Activated T-cell treated with anti-CD3 and anti-CD28 coated beads, Interleukin-2, amount 50 U/mL, for 4 hours (primary cell): ENCODE measurements at regions not wholly inside any gene's neighbourhood (a gene's known extent, or its start where the extent isn't known, plus 50 kb on each side); places are given as distances from the start of the nearest gene placed in this dataset.

ENCODE experiments used
- ATAC-seq, 2 donors: fragments of 200-7000 bp; cut with Tn5 transposase; one replicate each; pipeline ENCODE4 v1.10.0; 2021
- DNase-seq: peaks from one replicate; pipeline ENCODE4 v3.0.0-alpha.2; 2020
- H3K27me3 Mint-ChIP-seq: one replicate; pipeline ENCODE4 v1.8.0; 2021; ENCODE audit warnings: low read depth, mixed read lengths
- H3K36me3 Mint-ChIP-seq: one replicate; pipeline ENCODE4 v1.8.0; 2022; ENCODE audit warnings: mixed read lengths; ENCODE audit not compliant: insufficient read depth
- H3K4me1 Mint-ChIP-seq: one replicate; pipeline ENCODE4 v1.8.0; 2021; ENCODE audit warnings: low read depth, mixed read lengths
- H3K4me3 Mint-ChIP-seq: one replicate; pipeline ENCODE4 v1.8.0; 2021; ENCODE audit warnings: mild to moderate bottlenecking, moderate library complexity, mixed read lengths
- H3K9me3 Mint-ChIP-seq: one replicate; pipeline ENCODE4 v1.8.0; 2021; ENCODE audit warnings: mixed read lengths

- no peak for ATAC-seq
- H3K27me3 Mint-ChIP-seq = peaks cover 10% of the 10 kb centered on the region
- no peak for DNase-seq
- H3K36me3 Mint-ChIP-seq = peaks cover 1% of the 10 kb centered on the region
- H3K4me3 Mint-ChIP-seq = no peak overlapping the region
- H3K4me1 Mint-ChIP-seq = no peaks in the 10 kb centered on the region
- no peaks in the 10 kb centered on the region for H3K9me3 Mint-ChIP-seq
Observed at GRCh38 chr13:75076476-75076875, 405.5 kb downstream of the TBC1D4 start.

GRCh38 chr13:75073786-75074185 is 408.2 kb downstream of the TBC1D4 start:
- peaks cover 10% of the 10 kb centered on the region for H3K27me3 Mint-ChIP-seq
- peaks cover 1% of the 10 kb centered on the region for H3K36me3 Mint-ChIP-seq
- ATAC-seq (no peak), DNase-seq (no peak)
- no peak overlapping the region for H3K4me3 Mint-ChIP-seq
- H3K4me1 Mint-ChIP-seq = no peaks in the 10 kb centered on the region
- no peaks in the 10 kb centered on the region for H3K9me3 Mint-ChIP-seq

DNA sequence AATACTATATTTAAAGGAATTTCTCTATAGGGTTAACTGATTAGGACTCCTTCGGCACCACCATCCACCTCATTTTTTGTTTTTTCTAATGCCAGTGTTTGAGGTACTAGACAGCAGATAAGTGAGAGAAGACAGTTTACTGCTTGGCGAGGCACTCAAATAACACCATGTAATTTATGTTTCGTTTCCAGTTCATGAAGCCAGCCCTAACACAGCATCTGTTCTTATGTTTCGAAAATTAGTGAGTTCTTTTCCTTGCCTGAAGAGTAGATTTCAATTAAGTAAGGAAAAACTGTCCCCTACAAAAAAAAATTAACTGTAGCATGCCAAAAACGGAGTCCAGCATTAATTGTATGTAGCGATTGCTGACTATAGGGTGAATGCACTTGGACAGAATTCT is 409.1 kb downstream of the TBC1D4 start:
- ATAC-seq (no peak), DNase-seq (no peak)
- peaks cover 5% of the 10 kb centered on the region for H3K27me3 Mint-ChIP-seq
- no peaks in the 10 kb centered on the region for H3K9me3 Mint-ChIP-seq
- no peaks in the 10 kb centered on the region for H3K4me1 Mint-ChIP-seq
- H3K4me3 Mint-ChIP-seq = no peak overlapping the region
- H3K36me3 Mint-ChIP-seq = peaks cover 1% of the 10 kb centered on the region

DNA sequence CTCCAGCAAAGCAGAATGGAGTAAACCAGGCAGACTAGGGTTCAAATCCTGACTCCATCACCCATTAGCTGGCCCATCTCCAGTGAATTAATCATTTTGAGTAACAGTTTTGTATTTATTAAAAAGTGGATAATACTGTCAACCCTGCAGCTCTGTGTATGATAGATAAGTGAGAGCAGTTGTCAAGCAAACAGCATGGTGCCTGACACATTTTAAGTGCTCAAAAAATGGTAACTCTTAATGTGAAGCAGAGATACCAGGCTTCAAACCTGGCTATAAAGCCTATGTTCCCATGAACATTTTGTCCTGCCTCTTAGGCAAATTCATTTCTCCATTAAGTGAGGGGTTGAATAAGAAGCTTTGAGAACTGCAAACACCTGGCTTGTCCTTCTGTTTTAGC is 409.6 kb downstream of the TBC1D4 start:
- Mint-ChIP-seq H3K4me1 (no peaks in the 10 kb centered on the region), H3K36me3 (peaks cover 1% of the 10 kb centered on the region), H3K27me3 (peaks cover 5% of the 10 kb centered on the region), H3K4me3 (no peak overlapping the region), H3K9me3 (no peaks in the 10 kb centered on the region)
- DNase-seq (no peak), ATAC-seq (no peak)

GRCh38 chr13:75071796-75072195 is 410.2 kb downstream of the TBC1D4 start:
- no peaks in the 10 kb centered on the region for H3K9me3 Mint-ChIP-seq
- no peaks in the 10 kb centered on the region for H3K4me1 Mint-ChIP-seq
- H3K36me3 Mint-ChIP-seq = no peaks in the 10 kb centered on the region
- peaks cover 5% of the 10 kb centered on the region for H3K27me3 Mint-ChIP-seq
- no peak for ATAC-seq
- no peak overlapping the region for H3K4me3 Mint-ChIP-seq
- no peak for DNase-seq

- H3K4me1 Mint-ChIP-seq = no peaks in the 10 kb centered on the region
- no peak overlapping the region for H3K4me3 Mint-ChIP-seq
- ATAC-seq (no peak), DNase-seq (no peak)
- no peaks in the 10 kb centered on the region for H3K36me3 Mint-ChIP-seq
- peaks cover 3% of the 10 kb centered on the region for H3K27me3 Mint-ChIP-seq
- H3K9me3 Mint-ChIP-seq = no peaks in the 10 kb centered on the region
Observed at GRCh38 chr13:75071395-75071794, 410.6 kb downstream of the TBC1D4 start.

GRCh38 chr13:75061909-75062308 is 420.1 kb downstream of the TBC1D4 start:
- Mint-ChIP-seq H3K4me1 (no peaks in the 10 kb centered on the region), H3K4me3 (no peak overlapping the region), H3K9me3 (peaks cover 3% of the 10 kb centered on the region), H3K36me3 (no peaks in the 10 kb centered on the region), H3K27me3 (peaks cover 2% of the 10 kb centered on the region)
- ATAC-seq (no peak), DNase-seq (no peak)

DNA sequence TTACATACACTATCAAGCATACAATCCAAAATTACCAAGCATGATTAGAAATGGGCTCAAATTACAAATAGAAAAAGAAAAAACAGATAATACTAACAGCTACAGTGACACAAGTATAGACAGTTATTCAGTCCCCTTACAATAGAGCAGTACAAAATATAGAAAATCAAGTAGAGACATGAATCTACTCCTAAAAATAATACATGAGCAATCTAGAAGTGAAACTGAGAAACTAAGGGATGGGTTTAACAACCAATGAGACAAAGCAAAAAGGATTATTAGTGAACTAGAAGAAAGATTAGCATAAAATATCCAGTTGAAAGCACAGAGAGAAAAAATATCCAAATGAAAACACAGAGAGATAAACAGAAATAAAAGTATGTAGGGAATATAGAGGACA is 426.7 kb downstream of the TBC1D4 start:
- H3K4me1 Mint-ChIP-seq = no peaks in the 10 kb centered on the region
- H3K36me3 Mint-ChIP-seq = no peaks in the 10 kb centered on the region
- DNase-seq (no peak), ATAC-seq (no peak)
- no peak overlapping the region for H3K4me3 Mint-ChIP-seq
- H3K27me3 Mint-ChIP-seq = peaks cover 19% of the 10 kb centered on the region
- H3K9me3 Mint-ChIP-seq = no peaks in the 10 kb centered on the region

DNA sequence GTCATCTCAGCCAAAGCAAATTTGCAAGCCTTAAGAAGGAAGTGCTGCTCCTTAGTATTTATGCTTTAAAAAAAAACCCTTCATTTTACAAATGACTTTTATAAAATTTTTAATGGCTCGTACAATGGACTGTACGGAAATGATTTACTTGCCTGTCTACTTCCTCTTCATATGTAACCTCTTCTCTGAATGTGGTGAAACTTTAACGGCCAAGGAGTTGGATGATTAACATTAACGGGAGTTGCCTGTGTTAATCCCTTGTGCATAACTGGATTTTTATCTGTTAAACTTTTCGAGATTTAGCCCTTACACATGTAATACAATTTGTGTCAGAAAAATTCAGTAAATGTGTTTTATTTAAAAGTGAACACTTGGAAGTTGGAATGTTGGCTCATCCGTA is 429.4 kb downstream of the TBC1D4 start:
- Mint-ChIP-seq H3K9me3 (no peaks in the 10 kb centered on the region), H3K4me1 (no peaks in the 10 kb centered on the region), H3K27me3 (peaks cover 16% of the 10 kb centered on the region), H3K4me3 (no peak overlapping the region), H3K36me3 (no peaks in the 10 kb centered on the region)
- ATAC-seq (no peak), DNase-seq (no peak)

DNA sequence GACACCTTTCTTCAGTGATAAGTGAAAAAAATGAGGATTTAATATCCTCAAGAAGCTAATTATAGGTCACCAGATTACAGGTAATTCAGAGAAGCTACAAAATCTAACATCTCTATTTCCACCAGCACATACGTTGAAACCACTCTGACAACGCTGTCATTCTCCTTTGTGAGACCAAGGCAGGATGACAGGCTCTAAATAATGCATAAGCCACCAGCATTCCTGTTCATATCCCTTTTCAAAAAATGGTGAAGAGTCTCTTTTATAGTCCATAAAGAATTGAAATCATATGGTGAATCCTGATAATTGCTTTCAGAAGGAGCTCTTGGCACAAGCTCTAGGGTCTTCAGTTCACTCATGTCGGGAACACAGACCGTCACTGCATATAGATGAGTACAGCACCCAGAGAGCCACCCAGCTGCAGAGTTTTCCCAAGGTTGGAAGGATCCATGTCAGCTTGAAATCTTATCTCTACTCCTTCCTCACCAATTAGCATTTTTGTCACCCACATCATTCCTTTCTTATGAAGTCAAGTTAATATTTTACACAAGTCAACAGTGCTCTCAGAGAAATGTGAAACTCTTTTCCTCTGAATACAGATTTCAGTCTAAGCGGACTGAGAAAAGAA is 431.4 kb downstream of the TBC1D4 start:
- Mint-ChIP-seq H3K4me3 (no peak overlapping the region), H3K9me3 (no peaks in the 10 kb centered on the region), H3K27me3 (peaks cover 16% of the 10 kb centered on the region), H3K4me1 (no peaks in the 10 kb centered on the region), H3K36me3 (no peaks in the 10 kb centered on the region)
- DNase-seq = no peak
- no peak for ATAC-seq

DNA sequence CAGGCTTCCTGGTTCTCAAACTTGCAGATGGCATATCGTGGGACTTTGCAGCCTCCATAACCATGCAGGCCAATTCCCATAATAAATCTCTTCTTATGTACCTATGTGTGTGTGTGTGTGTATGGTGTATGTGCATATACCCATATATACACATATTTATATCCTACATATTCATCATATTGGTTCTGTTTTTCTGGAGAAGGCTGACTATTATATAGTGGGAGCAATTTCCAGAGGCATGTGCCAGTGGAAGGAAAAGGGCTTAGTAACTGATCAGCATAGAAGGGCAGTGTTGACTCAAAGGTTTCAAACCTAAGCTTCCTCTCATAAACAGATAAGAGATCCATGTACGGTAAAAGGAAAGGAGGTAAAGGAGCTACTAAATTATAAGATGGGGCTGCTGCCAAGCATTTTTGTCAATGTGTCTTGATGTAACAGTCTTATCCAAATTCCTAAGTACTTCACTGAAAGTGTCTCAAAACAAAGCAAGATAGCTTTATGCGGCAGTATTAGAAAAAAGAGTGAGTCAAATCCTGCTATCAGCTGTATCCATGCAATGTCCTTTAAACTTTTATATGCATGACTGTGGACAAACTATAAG is 432.1 kb downstream of the TBC1D4 start:
- no peaks in the 10 kb centered on the region for H3K9me3 Mint-ChIP-seq
- H3K4me3 Mint-ChIP-seq = no peak overlapping the region
- ATAC-seq = no peak
- no peaks in the 10 kb centered on the region for H3K36me3 Mint-ChIP-seq
- DNase-seq = no peak
- H3K27me3 Mint-ChIP-seq = peaks cover 11% of the 10 kb centered on the region
- H3K4me1 Mint-ChIP-seq = no peaks in the 10 kb centered on the region

DNA sequence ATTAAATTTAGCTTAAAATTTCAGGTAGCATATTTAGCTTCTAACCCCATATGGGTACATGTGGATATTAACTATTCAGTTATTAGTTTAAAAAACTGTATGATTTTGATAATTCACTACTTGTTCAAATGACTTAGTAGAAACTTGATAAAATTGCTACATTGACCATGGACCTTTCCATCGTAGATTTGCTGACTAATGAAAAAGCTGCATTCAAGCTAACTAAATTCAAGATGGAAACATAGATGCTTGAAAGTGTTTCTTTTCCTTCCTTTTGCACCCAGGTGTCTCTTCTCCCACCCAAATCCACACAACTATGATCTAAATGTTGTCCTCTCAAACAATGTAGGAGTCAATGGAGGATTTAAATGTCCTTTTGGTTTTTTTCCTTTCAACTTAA is 439.2 kb downstream of the TBC1D4 start:
- H3K9me3 Mint-ChIP-seq = peaks cover 11% of the 10 kb centered on the region
- DNase-seq = no peak
- peaks cover 4% of the 10 kb centered on the region for H3K27me3 Mint-ChIP-seq
- no peaks in the 10 kb centered on the region for H3K4me1 Mint-ChIP-seq
- no peak overlapping the region for H3K4me3 Mint-ChIP-seq
- H3K36me3 Mint-ChIP-seq = no peaks in the 10 kb centered on the region
- ATAC-seq = no peak

GRCh38 chr13:75038393-75039113 is 443.4 kb downstream of the TBC1D4 start:
- H3K36me3 Mint-ChIP-seq = no peaks in the 10 kb centered on the region
- H3K4me1 Mint-ChIP-seq = no peaks in the 10 kb centered on the region
- DNase-seq (no peak), ATAC-seq (no peak)
- H3K27me3 Mint-ChIP-seq = peaks cover 4% of the 10 kb centered on the region
- peaks cover 32% of the 10 kb centered on the region for H3K9me3 Mint-ChIP-seq
- no peak overlapping the region for H3K4me3 Mint-ChIP-seq

GRCh38 chr13:75025956-75026355 is 456.0 kb downstream of the TBC1D4 start:
- Mint-ChIP-seq H3K9me3 (peaks cover 6% of the 10 kb centered on the region), H3K36me3 (no peaks in the 10 kb centered on the region)

DNA sequence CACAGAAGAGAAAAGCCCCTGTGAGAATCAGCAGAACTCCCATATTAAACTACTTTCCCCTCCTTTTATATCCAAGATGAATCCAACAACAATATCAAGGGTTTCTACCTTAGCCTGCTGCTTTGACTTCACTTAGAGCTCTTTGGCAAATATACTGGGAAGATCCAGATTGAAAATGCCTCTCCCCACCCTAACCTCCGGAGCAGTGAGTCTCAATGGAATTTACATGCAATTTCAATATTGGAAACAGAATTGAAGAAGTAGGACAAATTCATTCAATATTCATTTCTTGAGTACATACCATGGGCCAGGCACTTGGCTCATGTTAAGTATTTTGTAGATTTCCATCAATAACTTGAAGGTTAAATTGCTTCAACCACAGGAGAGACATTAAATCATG is 457.4 kb downstream of the TBC1D4 start:
- H3K27me3 Mint-ChIP-seq = no peaks in the 10 kb centered on the region
- H3K4me1 Mint-ChIP-seq = no peaks in the 10 kb centered on the region
- H3K4me3 Mint-ChIP-seq = no peak overlapping the region
- H3K36me3 Mint-ChIP-seq = no peaks in the 10 kb centered on the region
- DNase-seq = no peak
- ATAC-seq = no peak
- peaks cover 6% of the 10 kb centered on the region for H3K9me3 Mint-ChIP-seq

More at GRCh38 chr13:75025956-75026355, 456.0 kb downstream of the TBC1D4 start:
- no peaks in the 10 kb centered on the region for H3K4me1 Mint-ChIP-seq
- ATAC-seq (no peak), DNase-seq (no peak)
- H3K27me3 Mint-ChIP-seq = no peaks in the 10 kb centered on the region
- H3K4me3 Mint-ChIP-seq = no peak overlapping the region
